Colon (tissue), 2 donors: ENCODE measurements at regions not wholly inside any gene's neighbourhood (a gene's known extent, or its start where the extent isn't known, plus 50 kb on each side); places are given as distances from the start of the nearest gene placed in this dataset.

Experiments
- FAIRE-seq: peaks from 2 replicates; lab custom pipeline; 2012; peaks lifted over from hg19 to GRCh38; lab: Jason Lieb, UNC
- donor health status: control.
- donor health status: control.

DNA sequence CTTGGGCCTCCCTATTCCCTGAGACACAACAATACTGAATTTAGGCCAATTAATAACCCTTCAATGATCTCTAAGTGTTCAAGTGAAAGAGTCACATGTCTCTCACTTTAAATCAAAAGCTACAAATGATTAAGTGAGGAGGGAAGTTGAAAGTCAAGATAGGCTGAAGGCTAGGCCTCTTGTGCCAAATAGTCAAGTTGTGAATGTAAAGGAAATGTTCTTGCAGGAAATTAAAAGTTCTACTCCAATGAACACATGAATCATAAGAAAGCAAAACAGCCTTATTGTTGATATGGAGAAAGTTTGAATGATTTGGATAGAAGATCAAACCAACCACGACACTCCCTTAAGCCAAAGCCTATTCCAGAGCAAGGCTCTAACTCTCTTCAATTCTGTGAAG, 286.9 kb downstream of the MEIS1 start:
- FAIRE-seq, result no peak

DNA sequence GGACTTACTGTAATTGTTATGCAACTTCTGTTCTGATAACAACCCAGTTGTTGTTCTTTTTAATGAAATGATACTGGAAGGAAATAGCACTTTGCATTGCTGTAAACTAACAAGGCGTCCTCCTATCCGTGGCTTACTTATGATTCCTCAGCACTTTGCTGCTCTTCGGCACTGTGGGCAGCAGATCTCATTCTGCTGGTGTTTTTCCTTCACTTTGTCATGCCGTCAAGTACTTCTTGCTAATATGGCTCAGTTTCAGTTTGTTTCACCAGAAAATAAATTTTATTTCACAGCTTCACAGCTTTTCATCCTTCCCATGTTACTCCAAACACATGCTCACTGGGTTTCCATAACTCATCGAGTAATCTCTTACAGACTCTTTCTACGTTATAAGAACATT, 289.3 kb downstream of the MEIS1 start:
- no peak for FAIRE-seq

DNA sequence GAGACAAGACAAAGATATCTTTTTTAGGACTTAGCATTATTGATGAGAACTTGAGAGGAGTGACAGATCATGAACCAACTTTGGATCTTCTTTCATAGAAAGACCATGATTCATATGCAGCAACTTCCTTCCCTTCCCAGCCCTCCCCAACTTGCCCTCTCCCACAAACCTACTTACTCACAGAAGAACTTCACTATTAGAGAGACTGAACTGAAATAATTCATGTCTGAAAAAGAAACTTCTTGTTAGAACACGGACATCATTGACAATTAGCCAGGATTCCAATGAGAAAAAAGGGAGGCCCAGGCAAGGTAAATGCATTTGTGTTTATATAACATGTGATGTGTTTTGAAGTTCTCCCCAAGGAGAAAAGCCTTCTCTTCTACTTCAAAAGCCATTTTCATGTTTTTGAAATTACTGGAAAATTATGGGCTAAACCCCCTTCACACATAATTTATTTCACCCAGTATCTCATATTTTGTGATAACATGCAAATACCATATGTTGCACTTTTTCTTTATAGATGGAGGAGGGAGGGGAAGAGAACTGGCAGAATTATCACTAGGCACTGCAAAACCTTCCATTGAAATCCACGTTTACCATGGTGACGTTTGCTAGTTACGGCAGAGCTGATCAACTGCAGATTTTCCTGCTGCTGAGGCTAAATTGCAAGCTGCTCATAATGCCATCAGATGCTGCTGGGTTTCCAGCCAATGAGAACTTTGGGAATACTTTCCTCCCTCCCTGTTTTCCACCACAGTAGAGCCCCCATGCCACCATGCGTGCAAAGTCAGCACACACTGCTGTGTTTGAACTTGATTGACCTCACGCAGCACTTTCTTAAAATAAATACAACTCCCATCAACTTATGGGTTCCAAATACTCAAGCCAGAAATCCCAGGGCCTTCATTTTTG, 294.7 kb downstream of the MEIS1 start:
- FAIRE-seq, result no peak

DNA sequence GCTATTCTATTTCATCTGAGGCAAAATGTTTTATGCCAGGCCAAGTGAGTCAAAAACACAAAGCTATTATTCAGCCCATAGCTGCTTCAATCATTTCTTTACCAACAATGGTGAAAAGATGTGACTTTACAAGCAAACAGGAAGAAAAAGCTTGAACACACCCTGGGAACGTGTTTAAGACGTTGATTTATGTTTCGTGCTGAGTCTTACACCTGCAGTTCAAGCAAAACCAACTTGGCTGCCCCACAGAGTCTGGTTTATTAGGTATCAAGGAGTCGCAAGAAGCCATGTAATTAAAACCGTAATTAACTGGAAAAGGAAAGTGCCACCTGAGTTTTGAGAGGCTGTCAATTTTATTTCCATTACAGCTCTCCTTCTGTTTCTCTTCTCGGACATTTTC, 295.5 kb downstream of the MEIS1 start:
- no peak for FAIRE-seq

DNA sequence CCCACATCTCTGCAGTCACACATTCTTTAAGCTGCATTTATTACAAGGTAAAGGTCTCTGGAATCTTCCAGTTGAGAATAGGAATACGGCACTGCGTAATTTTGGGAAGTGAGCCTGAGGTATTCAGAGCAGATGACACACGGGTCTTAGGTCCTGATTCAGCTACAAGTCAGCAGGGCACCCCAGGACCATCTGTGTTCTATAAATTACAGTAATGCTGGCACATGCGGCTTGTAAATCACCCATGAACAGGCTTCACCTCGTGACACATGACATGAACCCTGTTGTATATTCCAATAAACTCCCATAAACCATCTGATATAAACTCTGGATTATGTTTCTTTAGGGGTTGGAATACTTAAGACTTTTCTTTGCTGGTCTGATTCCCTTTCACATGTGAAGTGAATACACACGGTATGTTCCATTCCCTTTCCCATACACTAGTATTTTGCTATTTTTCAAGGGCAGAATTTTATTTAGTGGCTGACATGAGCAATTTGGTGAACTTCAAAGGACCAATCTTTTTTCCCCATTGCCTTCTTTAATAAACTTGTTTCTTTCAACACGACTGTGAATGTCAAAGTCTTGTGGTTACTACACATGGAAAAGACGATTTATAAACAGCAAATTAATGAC, 298.6 kb downstream of the MEIS1 start:
- FAIRE-seq, result no peak

DNA sequence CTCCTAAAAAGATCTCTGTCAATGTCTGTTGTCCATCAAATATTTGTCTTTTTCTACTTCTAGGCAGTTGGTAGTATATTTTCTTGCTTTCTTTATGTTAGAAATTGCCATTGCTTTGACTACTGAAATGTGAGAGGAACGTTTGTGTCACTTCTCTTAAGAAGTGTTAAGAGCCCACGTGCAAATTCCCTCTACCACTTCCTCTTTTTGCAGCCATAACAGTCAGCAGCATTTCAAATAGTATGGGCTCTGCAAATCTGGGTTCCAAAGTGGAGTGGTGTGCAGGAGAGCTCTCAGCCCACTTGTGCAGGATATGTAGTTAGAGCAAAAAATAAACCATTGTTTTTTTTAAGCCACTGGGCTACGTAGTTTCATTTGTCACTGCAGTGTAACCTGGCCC, 314.0 kb downstream of the MEIS1 start:
- FAIRE-seq, result no peak

DNA sequence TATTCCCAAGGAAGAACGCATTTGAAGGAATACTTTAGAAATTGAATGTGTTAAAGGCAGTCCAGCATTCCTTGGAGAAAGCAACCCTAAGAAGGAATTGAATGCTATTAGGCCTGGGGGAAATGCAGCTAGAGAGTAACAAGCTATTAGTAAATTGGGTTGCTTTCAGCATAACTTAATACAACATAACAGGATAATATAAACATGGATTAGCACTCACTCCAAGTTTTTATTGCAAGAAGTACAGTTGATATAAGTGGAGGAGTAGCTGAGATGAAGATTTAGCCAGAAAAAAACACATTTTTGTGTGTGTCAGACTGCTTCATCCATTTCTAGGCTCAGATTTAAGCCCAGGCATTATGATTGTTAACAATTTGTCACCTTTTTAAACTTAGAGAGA, 314.6 kb downstream of the MEIS1 start:
- FAIRE-seq, result no peak

DNA sequence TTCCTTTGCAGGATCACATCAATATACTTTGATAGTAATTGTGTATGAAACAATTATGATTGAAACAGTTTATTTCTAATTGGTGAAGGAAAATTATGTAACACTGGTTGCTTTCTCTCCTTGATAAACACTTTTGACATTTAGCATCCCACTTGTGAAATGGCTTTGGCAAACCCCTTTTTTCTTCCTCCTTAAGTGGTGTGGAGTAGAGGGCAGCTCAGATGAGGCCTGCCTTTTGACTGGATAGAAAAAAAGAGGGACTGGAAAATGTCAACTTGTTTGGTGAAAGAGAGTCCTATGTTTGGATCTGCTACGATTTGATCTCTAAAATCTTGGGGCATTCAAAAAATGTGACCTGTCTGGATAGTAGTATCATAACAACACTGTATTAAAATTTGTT, 318.3 kb downstream of the MEIS1 start:
- FAIRE-seq, result no peak

DNA sequence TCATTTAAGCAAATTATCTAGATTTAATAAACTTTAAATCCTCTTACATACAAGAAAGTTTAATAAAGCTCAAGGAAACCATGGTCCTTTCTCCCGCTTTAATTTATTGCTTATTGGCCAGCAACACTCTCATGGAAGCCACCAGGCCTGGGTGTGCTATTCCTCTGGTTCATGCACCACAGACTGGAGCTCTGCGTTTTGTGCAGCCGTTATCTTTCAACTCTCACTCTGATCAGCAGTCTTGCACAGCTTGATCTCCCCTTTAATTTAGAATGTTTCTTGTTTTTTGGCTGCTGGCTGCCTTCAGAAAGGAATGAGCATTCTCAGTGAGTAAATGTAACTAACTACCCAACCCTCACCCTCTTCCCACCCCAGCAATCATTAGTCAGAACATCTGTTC, 318.7 kb downstream of the MEIS1 start:
- no peak for FAIRE-seq

DNA sequence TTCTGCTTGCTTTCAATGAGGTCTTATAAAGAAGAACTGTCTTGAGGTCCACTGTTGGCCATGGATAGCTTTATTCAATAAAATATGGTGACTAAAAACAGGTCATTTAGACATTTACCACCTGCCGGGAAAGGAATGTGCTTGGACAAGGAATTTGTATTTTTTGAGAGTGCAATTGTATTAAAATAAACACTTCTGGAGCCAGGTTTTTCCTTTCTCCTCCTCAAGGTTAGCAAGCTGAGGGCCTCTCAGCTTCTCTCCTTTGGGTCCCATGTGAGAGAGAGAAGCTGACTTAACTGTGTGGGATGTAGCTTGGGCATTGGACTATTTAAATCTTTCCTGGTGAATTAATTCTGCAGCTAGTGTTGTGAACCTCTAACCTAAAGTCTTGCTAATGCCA, 321.0 kb downstream of the MEIS1 start:
- no peak for FAIRE-seq

DNA sequence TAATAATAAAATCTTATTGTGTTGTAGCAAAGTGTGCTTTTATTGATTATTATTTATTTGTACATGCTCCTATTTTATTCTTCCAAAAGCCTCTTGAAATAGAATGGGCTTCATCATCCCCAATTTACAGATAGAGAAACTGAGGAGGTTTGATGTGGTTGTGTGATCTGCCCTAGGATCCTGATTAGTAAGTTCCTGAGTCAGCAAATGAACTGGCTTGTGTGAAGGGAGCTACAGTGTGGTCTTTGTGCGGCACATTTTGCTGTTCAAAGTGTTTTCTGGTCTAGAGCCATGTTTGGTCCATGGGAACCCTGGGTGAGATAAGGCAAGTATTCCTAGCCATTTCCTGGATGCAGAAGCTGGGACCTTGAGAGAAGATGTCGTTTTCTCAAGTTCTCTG, 326.9 kb downstream of the MEIS1 start:
- FAIRE-seq, result no peak

DNA sequence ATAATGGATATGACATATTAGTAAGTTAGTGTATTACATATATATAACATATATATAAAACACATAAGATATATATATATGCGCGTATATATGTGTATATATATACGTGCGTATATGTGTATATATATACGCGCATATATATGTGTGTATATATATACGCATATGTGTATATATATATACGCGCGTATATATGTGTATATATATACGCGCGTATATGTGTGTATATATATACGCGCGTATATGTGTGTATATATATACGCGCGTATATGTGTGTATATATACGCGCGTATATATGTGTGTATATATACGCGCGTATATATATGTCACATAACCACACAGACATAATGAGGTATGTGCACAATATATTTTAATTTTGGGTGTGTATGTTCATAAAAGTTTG, 327.8 kb downstream of the MEIS1 start:
- peak; percentile 95 for FAIRE-seq

DNA sequence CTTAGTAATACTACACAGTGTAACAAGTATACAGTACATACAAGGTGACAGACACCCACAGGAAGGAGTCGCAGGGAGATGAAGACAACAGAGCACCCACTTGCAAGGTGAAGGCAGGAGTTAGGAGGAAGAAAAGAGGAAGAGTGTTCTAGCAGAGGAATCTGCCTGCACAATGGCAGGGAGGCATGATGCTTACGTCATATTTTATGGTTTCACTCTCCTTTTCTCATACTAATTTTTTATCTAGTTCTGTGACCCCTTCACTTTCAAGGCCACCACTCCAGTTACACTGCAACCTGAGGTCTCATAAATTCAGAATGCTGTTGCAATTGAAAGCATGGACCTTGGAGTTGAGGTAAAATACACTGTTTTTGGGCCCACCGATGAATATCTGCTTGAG, 331.7 kb downstream of the MEIS1 start:
- FAIRE-seq, result no peak

DNA sequence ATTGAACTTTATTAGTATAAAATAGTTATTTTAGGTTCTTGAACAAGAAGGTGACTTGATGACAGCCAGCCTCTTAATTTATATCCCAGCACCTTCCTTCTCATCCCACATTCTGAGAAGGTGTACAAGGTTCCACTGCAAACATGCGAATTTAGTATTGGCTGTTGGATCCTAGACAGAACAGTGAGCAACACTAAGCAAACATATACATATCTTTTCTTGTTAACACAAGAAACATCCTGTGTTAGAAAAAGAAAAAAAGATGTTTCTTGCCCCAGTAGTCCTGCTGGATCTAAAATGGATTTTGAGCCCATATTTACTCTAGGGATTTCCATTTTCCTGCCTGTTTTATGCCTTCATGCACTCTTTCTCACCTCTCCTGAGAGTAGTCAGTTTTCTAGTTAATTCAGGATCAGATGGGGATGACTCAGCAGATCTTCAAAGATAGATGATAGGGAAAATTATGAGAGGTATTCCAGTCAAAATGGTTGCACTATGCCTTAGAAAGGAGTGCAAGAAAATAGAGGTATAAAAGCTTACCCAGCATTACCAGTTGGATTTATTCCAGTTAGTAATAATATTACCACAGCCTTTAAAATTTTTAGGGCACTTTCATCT, 336.5 kb downstream of the MEIS1 start:
- no peak for FAIRE-seq

DNA sequence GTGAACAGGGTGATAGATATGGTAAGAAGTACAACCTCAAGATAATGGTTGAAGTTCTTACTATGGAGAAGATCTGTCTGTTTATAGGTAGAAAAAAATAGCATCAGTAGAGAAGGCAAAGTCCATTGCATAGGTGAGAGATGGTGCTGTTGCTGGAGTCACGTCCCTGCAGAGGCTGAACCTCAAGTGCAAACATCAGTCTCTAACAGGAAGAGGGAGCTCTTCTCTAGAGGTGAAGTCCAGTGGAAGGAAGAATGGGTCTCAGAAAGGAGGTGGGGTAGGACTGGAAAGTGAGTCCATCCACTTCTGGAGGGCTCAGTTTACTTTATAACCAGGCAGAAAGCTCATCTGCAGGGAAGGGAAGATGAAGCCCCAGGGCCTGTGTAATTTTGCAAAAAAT, 337.7 kb downstream of the MEIS1 start:
- FAIRE-seq, result no peak

DNA sequence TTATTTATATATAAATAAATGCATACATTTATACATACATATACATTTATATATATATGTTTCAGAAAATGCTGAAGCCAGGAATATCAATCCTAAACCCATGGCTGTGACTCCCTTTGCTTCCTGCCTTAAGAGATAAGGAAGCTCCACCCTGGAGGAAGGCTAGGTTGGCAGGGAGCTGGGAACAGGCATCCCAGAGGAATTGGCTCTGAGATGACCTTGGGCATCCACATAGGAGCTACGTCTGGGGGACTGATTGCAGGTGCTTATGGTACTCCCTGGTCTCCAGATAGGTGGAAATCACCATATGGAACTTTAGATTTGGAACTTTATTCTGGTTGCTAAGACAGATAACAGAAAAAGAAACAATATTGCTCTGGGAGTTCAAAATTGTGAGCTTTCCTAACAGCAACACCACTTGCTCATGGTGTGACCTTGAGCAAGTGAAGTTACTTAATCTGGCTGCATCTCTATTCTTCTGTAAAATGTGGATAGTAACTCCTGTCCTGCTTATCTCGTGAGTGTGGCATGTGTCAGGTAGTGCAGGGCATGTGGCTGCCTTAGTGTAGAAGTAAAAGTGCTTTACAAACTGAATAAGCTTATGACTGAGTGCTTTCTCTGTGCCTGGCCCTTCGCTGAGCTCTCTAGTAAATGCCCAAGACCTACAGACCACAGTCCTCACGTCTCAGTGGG, 341.0 kb downstream of the MEIS1 start:
- no peak for FAIRE-seq

DNA sequence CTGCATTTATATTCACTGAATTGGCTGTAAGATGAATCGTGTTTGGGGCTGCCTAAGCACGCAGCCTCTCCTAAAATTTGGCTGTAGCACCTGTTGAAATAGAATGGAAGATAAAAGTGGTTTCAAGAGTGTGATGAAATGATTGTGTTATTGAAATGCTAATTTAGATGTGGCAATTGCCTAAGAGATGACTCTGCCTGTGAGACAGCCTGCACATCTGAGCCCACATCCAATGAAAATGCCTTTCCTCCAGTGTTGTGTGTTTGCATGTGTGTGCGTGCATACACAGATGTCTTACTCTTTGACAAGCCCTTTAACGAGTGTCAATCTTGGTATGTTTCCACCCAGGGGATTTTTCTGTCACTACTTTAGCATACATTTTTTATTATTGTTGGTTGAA, 346.9 kb downstream of the MEIS1 start:
- FAIRE-seq, result no peak

DNA sequence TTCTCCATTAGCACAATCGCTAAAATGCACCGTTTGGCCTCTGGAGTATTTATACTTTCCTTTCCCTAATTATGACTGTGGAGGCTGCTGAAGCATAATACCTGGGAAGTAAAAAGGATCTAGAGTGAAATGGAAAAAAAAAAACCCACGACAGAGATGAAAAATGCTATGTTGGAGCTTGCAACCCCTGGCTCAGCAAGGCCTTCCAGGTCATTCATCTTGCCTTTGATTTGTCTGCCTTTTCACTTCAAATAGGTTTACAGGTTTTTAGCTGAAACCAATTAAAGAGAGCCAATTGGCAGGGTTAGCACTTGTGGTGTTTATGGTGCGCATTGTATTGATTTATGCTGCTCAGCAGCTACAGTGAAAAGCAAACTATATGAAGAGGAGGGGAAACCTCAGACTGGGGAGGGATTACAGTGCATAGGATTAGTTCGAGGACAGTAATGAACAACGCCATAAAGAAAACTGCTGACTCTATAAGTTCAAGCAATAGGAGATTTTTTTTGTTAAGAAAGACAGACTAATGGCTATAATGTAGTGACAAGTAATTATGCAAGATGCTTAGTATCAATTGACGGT, 347.9 kb downstream of the MEIS1 start:
- no peak for FAIRE-seq

DNA sequence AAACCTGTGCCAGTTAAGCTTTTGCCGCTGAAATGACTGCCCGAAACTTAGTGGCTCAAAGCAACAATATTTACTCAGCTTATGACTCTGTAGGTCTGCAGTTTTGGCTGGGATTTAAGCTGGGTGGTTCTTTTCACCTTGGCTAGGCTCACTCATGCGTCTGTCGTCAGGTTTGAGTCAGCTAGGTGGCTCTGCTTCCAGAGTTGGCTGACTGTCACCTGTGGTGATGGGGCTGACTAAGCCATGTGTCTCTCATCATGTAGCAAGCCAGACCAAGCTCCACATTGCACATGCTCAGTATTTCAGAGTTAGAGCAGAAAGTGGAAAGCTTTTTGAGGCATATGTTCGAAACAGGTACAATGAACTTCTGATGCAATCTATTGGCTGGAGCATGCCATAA, 354.8 kb downstream of the MEIS1 start:
- FAIRE-seq, result no peak

DNA sequence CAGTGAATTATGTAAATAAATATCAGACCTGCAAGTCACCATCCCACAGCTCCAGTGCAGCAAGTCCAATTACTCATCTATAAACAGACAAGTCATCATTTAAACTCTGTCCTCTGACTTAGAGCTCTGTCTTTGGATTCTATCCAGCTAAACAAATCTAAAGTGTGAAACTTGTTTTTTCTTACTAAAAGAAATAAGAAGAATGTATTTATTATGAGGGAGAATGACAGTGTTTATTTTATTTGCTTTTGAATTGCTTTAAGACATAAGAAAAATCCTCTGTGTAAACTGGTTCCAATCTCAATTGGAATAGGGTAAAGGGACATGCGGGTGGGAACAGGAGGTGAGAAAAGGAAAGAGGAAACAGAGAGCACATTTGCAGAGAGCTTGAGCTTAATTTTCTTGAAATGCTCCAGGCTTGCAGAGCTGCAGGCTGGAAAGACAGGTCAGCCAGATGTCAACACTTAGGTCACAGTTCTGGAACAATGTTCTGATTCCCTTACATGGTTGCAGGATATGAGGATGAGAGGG, 355.8 kb downstream of the MEIS1 start:
- FAIRE-seq, result no peak

DNA sequence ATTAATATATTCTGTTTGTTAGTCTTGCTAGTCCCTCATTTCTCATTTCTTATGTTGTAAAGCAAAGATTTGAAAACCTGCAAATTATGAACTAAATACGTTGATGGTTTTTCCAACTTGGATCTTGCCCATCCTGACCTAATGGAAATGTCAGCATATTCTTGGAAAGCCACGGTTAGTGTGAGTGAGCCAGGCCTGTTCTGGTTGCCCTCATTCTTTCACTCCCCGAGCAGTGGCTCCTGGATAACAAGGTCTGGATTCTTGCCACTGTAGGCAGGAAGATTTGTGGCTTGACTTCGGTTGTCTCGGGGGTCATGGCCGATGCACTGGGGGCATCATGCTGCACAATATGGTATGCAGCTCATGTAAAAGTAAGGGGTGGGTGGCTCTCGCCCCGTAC, 359.1 kb downstream of the MEIS1 start:
- no peak for FAIRE-seq

DNA sequence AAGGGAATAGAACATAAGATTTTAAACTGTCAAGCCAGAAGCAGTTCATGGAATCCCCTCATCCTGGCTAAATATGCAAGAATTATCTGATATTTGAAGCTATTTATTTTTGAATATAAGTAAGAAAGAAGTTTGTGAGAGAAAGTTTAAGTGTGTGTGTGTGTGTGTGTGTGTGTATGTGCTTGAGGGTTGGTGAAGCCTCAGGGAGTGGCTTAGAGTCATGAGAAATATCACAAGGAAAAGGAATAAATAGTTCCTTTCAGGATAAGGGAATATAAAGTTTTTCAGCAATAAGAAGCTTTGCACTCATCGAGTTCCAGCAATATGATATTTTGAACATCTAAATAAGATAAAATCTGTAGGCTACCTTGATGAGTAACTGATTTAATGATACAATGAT, 359.6 kb downstream of the MEIS1 start:
- no peak for FAIRE-seq
